SK-N-SH treated with all-trans-retinoic acid at 6 μM for 48 hours (cell line): ENCODE measurements at regions not wholly inside any gene's neighbourhood (a gene's known extent, or its start where the extent isn't known, plus 50 kb on each side); places are given as distances from the start of the nearest gene placed in this dataset.

ENCODE experiments used
- ATAC-seq: fragments of 200-7000 bp; cut with Tn5 transposase; 3 replicates; pipeline ENCODE4 v1.9.1; 2020; ENCODE audit warnings: mild to moderate bottlenecking, moderate library complexity
- ARNTL ChIP-seq: fragments of 450-650 bp; formaldehyde crosslinking; IDR thresholded peaks from 2 replicates; pipeline ENCODE4 v1.5.0; 2020; ENCODE audit warnings: low read depth, mild to moderate bottlenecking, moderate library complexity, borderline replicate concordance
- BACH2 ChIP-seq: fragments of 250-450 bp; sonication (Bioruptor Pico); IDR thresholded peaks from 2 replicates; pipeline ENCODE4 v1.9.0; 2021; ENCODE audit warnings: mild to moderate bottlenecking, borderline replicate concordance
- CSDC2 ChIP-seq: fragments of 250-450 bp; sonication (Bioruptor Pico); IDR thresholded peaks from 2 replicates; pipeline ENCODE4 v1.5.0; 2020; ENCODE audit warnings: mild to moderate bottlenecking, moderate library complexity
- ESRRG ChIP-seq: fragments of 250-450 bp; sonication (Bioruptor Pico); IDR thresholded peaks from 2 replicates; pipeline ENCODE4 v1.6.1; 2021; ENCODE audit warnings: mild to moderate bottlenecking
- GLIS3 ChIP-seq: fragments of 250-450 bp; sonication (Bioruptor Pico); IDR thresholded peaks from 2 replicates; pipeline ENCODE4 v1.5.0; 2020; ENCODE audit warnings: mild to moderate bottlenecking, moderate library complexity
- ISL1 ChIP-seq: fragments of 250-450 bp; sonication (Bioruptor Pico); IDR thresholded peaks from 2 replicates; pipeline ENCODE4 v2.1.2; 2022; ENCODE audit warnings: mild to moderate bottlenecking, moderate library complexity
- OSR1 ChIP-seq: fragments of 250-450 bp; sonication (Bioruptor Pico); IDR thresholded peaks from 2 replicates; pipeline ENCODE4 v1.8.0; 2022; ENCODE audit warnings: moderate library complexity, mild to moderate bottlenecking, inconsistent platforms
- RARB ChIP-seq: fragments of 250-450 bp; sonication (Bioruptor Pico); IDR thresholded peaks from 2 replicates; pipeline ENCODE4 v1.8.0; 2021; ENCODE audit warnings: mild to moderate bottlenecking, moderate library complexity
- SNAI2 ChIP-seq: fragments of 250-450 bp; sonication (Bioruptor Pico); IDR thresholded peaks from 2 replicates; pipeline ENCODE4 v1.5.0; 2020; ENCODE audit warnings: mild to moderate bottlenecking, moderate library complexity
- TOX ChIP-seq: fragments of 250-450 bp; sonication (Bioruptor Pico); IDR thresholded peaks from 2 replicates; pipeline ENCODE4 v1.8.0; 2021; ENCODE audit warnings: mild to moderate bottlenecking, moderate library complexity, borderline replicate concordance
- ZFP3 ChIP-seq: fragments of 250-450 bp; sonication (Bioruptor Pico); IDR thresholded peaks from 2 replicates; pipeline ENCODE4 v1.5.0; 2020; ENCODE audit warnings: mild to moderate bottlenecking, moderate library complexity
- ZFP30 ChIP-seq: fragments of 450-650 bp; formaldehyde crosslinking; IDR thresholded peaks from 2 replicates; pipeline ENCODE4 v1.5.0; 2022; ENCODE audit warnings: mild to moderate bottlenecking, moderate library complexity
- ZNF565 ChIP-seq: fragments of 450-650 bp; formaldehyde crosslinking; conservative IDR thresholded peaks from 2 replicates; pipeline ENCODE4 v1.5.0; 2020; ENCODE audit warnings: low read depth, mild to moderate bottlenecking, moderate library complexity
- ZNF70 ChIP-seq: fragments of 450-650 bp; formaldehyde crosslinking; IDR thresholded peaks from 2 replicates; pipeline ENCODE4 v1.5.0; 2020; ENCODE audit warnings: mild to moderate bottlenecking, moderate library complexity
- ZNF8 ChIP-seq: fragments of 450-650 bp; formaldehyde crosslinking; IDR thresholded peaks from 2 replicates; pipeline ENCODE4 v1.5.0; 2020; ENCODE audit warnings: mild to moderate bottlenecking, moderate library complexity
- TF ChIP-seq, protein P1 (sequence below): fragments of 250-450 bp; sonication (Bioruptor Pico); IDR thresholded peaks from 2 replicates; pipeline ENCODE4 v1.5.0; 2020; ENCODE audit warnings: mild to moderate bottlenecking, moderate library complexity
- TF ChIP-seq, protein P2 (sequence below): fragments of 250-450 bp; sonication (Bioruptor Pico); IDR thresholded peaks from 2 replicates; pipeline ENCODE4 v1.5.1; 2021; ENCODE audit warnings: mild to moderate bottlenecking, moderate library complexity
- TF ChIP-seq, protein P3 (sequence below): fragments of 250-450 bp; sonication (Bioruptor Pico); IDR thresholded peaks from 2 replicates; pipeline ENCODE4 v1.8.0; 2021; ENCODE audit warnings: low read depth, mild to moderate bottlenecking, moderate library complexity, borderline replicate concordance
- TF ChIP-seq, protein P4 (sequence below): fragments of 250-450 bp; sonication (Bioruptor Pico); IDR thresholded peaks from 2 replicates; pipeline ENCODE4 v1.5.1; 2020; ENCODE audit warnings: low read depth, mild to moderate bottlenecking, moderate library complexity
- TF ChIP-seq, protein P5 (sequence below): fragments of 250-450 bp; sonication (Bioruptor Pico); IDR thresholded peaks from 2 replicates; pipeline ENCODE4 v1.8.0; 2020; ENCODE audit warnings: mild to moderate bottlenecking, moderate library complexity, borderline replicate concordance

DNA sequence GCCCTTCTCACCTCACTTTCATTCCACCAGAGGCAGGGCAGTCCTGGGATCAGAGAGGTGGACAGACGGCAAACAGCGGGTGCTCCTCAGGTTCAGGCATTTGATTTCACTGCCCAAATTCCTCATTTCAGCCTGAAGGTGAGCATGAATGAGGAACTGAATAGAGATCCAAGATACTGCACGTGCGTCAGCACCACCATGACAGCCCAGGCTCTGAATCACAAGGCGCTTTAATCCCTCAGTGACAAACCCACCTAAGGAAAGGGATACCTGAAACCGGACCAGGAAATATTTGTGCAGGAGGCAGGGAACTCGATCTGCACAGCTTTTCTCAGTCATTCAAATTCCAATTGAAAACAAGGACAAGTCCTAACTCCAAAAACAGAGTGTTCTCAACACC, 174.8 kb upstream of the HEY2 start:
- ATAC-seq = no peak
- TF ChIP-seq, protein P1, sequence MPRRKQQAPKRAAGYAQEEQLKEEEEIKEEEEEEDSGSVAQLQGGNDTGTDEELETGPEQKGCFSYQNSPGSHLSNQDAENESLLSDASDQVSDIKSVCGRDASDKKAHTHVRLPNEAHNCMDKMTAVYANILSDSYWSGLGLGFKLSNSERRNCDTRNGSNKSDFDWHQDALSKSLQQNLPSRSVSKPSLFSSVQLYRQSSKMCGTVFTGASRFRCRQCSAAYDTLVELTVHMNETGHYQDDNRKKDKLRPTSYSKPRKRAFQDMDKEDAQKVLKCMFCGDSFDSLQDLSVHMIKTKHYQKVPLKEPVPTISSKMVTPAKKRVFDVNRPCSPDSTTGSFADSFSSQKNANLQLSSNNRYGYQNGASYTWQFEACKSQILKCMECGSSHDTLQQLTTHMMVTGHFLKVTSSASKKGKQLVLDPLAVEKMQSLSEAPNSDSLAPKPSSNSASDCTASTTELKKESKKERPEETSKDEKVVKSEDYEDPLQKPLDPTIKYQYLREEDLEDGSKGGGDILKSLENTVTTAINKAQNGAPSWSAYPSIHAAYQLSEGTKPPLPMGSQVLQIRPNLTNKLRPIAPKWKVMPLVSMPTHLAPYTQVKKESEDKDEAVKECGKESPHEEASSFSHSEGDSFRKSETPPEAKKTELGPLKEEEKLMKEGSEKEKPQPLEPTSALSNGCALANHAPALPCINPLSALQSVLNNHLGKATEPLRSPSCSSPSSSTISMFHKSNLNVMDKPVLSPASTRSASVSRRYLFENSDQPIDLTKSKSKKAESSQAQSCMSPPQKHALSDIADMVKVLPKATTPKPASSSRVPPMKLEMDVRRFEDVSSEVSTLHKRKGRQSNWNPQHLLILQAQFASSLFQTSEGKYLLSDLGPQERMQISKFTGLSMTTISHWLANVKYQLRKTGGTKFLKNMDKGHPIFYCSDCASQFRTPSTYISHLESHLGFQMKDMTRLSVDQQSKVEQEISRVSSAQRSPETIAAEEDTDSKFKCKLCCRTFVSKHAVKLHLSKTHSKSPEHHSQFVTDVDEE (CRISPR knock-in tag) = no peak
- no peak for TF ChIP-seq BACH2 (CRISPR knock-in tag)
- TF ChIP-seq, protein P2, sequence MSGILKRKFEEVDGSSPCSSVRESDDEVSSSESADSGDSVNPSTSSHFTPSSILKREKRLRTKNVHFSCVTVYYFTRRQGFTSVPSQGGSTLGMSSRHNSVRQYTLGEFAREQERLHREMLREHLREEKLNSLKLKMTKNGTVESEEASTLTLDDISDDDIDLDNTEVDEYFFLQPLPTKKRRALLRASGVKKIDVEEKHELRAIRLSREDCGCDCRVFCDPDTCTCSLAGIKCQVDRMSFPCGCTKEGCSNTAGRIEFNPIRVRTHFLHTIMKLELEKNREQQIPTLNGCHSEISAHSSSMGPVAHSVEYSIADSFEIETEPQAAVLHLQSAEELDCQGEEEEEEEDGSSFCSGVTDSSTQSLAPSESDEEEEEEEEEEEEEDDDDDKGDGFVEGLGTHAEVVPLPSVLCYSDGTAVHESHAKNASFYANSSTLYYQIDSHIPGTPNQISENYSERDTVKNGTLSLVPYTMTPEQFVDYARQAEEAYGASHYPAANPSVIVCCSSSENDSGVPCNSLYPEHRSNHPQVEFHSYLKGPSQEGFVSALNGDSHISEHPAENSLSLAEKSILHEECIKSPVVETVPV = no peak
- TF ChIP-seq OSR1 (CRISPR knock-in tag) = no peak
- no peak for TF ChIP-seq SNAI2 (CRISPR knock-in tag)
- TF ChIP-seq CSDC2 = no peak
- no peak for TF ChIP-seq RARB (CRISPR knock-in tag)
- TF ChIP-seq, all 23 proteins: peak for 0

DNA sequence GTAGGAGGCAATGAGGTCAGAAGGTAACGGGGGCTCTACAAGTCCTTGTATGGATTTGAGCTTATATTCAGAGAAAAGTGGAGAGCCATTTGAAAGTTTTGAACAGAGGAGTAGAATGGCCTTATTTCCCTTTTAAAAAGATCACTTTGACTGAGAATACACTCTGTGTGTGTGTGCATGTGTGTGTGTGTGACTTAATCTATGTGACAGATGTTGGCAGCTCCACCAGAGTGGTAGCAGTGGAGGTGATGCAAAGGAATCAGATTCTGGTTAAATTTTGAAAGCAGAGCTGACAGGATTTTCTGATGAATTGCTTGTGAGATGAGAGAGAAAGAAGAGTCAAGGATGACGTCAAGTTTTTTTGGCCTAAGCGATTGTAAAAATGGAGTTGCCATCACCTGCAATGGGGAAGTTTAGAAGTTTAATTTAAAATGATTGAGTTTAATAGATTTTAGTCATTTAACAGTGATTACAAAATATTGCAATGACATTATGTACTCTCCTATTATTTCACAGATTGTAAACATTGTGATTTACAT, 172.2 kb upstream of the HEY2 start:
- TF ChIP-seq ZFP30 (CRISPR knock-in tag) = no peak
- TF ChIP-seq ZFP3 (CRISPR knock-in tag) = no peak
- TF ChIP-seq, protein P3, sequence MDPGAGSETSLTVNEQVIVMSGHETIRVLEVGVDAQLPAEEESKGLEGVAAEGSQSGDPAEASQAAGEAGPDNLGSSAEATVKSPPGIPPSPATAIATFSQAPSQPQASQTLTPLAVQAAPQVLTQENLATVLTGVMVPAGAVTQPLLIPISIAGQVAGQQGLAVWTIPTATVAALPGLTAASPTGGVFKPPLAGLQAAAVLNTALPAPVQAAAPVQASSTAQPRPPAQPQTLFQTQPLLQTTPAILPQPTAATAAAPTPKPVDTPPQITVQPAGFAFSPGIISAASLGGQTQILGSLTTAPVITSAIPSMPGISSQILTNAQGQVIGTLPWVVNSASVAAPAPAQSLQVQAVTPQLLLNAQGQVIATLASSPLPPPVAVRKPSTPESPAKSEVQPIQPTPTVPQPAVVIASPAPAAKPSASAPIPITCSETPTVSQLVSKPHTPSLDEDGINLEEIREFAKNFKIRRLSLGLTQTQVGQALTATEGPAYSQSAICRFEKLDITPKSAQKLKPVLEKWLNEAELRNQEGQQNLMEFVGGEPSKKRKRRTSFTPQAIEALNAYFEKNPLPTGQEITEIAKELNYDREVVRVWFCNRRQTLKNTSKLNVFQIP (CRISPR knock-in tag) = no peak
- no peak for TF ChIP-seq ESRRG (CRISPR knock-in tag)
- TF ChIP-seq, protein P2 = no peak
- TF ChIP-seq OSR1 (CRISPR knock-in tag) = no peak
- no peak for TF ChIP-seq GLIS3 (CRISPR knock-in tag)
- TF ChIP-seq BACH2 (CRISPR knock-in tag) = no peak
- TF ChIP-seq ISL1 = no peak
- no peak for TF ChIP-seq RARB (CRISPR knock-in tag)
- no peak for TF ChIP-seq ZNF70 (CRISPR knock-in tag)
- TF ChIP-seq ZNF565 (CRISPR knock-in tag) = no peak
- TF ChIP-seq, protein P4, sequence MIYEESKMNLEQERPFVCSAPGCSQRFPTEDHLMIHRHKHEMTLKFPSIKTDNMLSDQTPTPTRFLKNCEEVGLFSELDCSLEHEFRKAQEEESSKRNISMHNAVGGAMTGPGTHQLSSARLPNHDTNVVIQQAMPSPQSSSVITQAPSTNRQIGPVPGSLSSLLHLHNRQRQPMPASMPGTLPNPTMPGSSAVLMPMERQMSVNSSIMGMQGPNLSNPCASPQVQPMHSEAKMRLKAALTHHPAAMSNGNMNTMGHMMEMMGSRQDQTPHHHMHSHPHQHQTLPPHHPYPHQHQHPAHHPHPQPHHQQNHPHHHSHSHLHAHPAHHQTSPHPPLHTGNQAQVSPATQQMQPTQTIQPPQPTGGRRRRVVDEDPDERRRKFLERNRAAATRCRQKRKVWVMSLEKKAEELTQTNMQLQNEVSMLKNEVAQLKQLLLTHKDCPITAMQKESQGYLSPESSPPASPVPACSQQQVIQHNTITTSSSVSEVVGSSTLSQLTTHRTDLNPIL = no peak
- TF ChIP-seq, protein P5, sequence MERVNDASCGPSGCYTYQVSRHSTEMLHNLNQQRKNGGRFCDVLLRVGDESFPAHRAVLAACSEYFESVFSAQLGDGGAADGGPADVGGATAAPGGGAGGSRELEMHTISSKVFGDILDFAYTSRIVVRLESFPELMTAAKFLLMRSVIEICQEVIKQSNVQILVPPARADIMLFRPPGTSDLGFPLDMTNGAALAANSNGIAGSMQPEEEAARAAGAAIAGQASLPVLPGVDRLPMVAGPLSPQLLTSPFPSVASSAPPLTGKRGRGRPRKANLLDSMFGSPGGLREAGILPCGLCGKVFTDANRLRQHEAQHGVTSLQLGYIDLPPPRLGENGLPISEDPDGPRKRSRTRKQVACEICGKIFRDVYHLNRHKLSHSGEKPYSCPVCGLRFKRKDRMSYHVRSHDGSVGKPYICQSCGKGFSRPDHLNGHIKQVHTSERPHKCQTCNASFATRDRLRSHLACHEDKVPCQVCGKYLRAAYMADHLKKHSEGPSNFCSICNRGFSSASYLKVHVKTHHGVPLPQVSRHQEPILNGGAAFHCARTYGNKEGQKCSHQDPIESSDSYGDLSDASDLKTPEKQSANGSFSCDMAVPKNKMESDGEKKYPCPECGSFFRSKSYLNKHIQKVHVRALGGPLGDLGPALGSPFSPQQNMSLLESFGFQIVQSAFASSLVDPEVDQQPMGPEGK (CRISPR knock-in tag) = no peak
- no peak for TF ChIP-seq ZNF8
- no peak for TF ChIP-seq CSDC2
- TF ChIP-seq SNAI2 (CRISPR knock-in tag) = no peak
- ATAC-seq = no peak

DNA sequence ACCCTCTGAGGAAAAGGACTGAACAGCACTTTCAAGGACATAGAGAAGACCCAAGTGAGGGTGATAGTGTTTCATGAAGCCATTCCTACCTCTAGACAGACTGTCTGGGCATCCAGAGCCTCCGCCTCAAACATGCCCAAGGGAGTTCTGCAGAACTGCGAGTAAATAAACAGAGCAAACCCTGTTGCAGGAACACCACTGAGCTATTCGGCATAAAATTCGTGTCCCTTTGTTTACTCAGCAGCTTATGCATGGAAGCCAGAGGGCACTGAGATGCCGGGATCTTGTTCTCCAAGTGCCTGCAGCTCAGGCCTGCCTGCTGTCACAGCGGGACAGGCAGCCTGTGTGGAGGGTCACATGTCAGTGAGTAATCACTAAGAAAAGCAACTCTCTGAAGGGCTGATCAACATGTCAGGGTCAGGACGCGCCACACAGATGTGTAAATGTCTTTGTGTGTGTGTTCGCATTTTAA, 164.9 kb upstream of the HEY2 start:
- ATAC-seq = no peak
- TF ChIP-seq, protein P4 = no peak
- TF ChIP-seq ZNF70 (CRISPR knock-in tag) (no peak), BACH2 (CRISPR knock-in tag) (no peak), ARNTL (CRISPR knock-in tag) (no peak), SNAI2 (CRISPR knock-in tag) (no peak), OSR1 (CRISPR knock-in tag) (no peak), TOX (CRISPR knock-in tag) (no peak)
- TF ChIP-seq, protein P1 (CRISPR knock-in tag) = no peak
- TF ChIP-seq, protein P2 = no peak
